ENCODE measurements at regions not wholly inside any gene's neighbourhood (a gene's known extent, or its start where the extent isn't known, plus 50 kb on each side); places are given as distances from the start of the nearest gene placed in this dataset.

- TF ChIP-seq CTCF (IDR thresholded peaks at IDR 0.05): no peak
Observed at GRCh38 chr6:753486-753885, 60.5 kb upstream of the EXOC2 start.

- no peak for TF ChIP-seq CTCF (IDR thresholded peaks at IDR 0.05)
Observed at GRCh38 chr6:752438-752837, 59.5 kb upstream of the EXOC2 start.

GRCh38 chr6:751765-752164, 58.8 kb upstream of the EXOC2 start:
- TF ChIP-seq CTCF (IDR thresholded peaks at IDR 0.05): no peak

- TF ChIP-seq CTCF (IDR thresholded peaks at IDR 0.05): no peak
Observed at GRCh38 chr6:747921-748320, 55.0 kb upstream of the EXOC2 start.

- no peak for TF ChIP-seq CTCF (IDR thresholded peaks at IDR 0.05)
Observed at GRCh38 chr6:747028-747427, 54.1 kb upstream of the EXOC2 start.

- TF ChIP-seq CTCF (IDR thresholded peaks at IDR 0.05): no peak
Observed at GRCh38 chr6:744666-745353, 51.9 kb upstream of the EXOC2 start.

- TF ChIP-seq CTCF (IDR thresholded peaks at IDR 0.05): no peak
Observed at GRCh38 chr6:743320-744096, 50.6 kb upstream of the EXOC2 start.
